IPS-NIHi7 (cell line): ENCODE measurements at regions not wholly inside any gene's neighbourhood (a gene's known extent, or its start where the extent isn't known, plus 50 kb on each side); places are given as distances from the start of the nearest gene placed in this dataset.
A peak's percentile ranks its signal among the peaks of the same experiment; 100 is the strongest.

Experiments used
- DNase-seq: peaks from one replicate; pipeline ENCODE4 v3.0.0; 2012; ENCODE audit warnings: mixed read lengths; ENCODE audit errors: extremely low spot score

- DNase-seq, result no peak
Measured at GRCh38 chr5:84603568-84604185, 219.0 kb upstream of the EDIL3 start.

GRCh38 chr5:84602371-84602771 lies 217.7 kb upstream of the EDIL3 start:
- DNase-seq, result no peak

- DNase-seq, result no peak
Measured at GRCh38 chr5:84599964-84600363, 215.3 kb upstream of the EDIL3 start.

- DNase-seq, result peak; percentile 20
Measured at GRCh38 chr5:84597904-84598303, 213.2 kb upstream of the EDIL3 start.

GRCh38 chr5:84590629-84591028 lies 205.9 kb upstream of the EDIL3 start:
- DNase-seq, result no peak

GRCh38 chr5:84589926-84590325 lies 205.2 kb upstream of the EDIL3 start:
- DNase-seq, result no peak

GRCh38 chr5:84585218-84585617 lies 200.5 kb upstream of the EDIL3 start:
- no peak for DNase-seq

GRCh38 chr5:84578226-84578625 lies 193.5 kb upstream of the EDIL3 start:
- DNase-seq, result no peak

- DNase-seq, result no peak
Measured at GRCh38 chr5:84573017-84573712, 188.5 kb upstream of the EDIL3 start.

GRCh38 chr5:84569307-84569706 lies 184.6 kb upstream of the EDIL3 start:
- no peak for DNase-seq

GRCh38 chr5:84568171-84568570 lies 183.5 kb upstream of the EDIL3 start:
- DNase-seq, result no peak

- no peak for DNase-seq
Measured at GRCh38 chr5:84565866-84566265, 181.2 kb upstream of the EDIL3 start.

- DNase-seq, result peak; percentile 17
Measured at GRCh38 chr5:84564321-84565075, 179.8 kb upstream of the EDIL3 start.

- DNase-seq, result no peak
Measured at GRCh38 chr5:84550222-84550621, 165.5 kb upstream of the EDIL3 start.

GRCh38 chr5:84549054-84549453 lies 164.4 kb upstream of the EDIL3 start:
- no peak for DNase-seq

- no peak for DNase-seq
Measured at GRCh38 chr5:84546686-84547085, 162.0 kb upstream of the EDIL3 start.

GRCh38 chr5:84536797-84537196 lies 152.1 kb upstream of the EDIL3 start:
- no peak for DNase-seq

- no peak for DNase-seq
Measured at GRCh38 chr5:84535281-84535680, 150.6 kb upstream of the EDIL3 start.

GRCh38 chr5:84524491-84524890 lies 139.8 kb upstream of the EDIL3 start:
- no peak for DNase-seq

GRCh38 chr5:84518862-84519261 lies 134.2 kb upstream of the EDIL3 start:
- no peak for DNase-seq

- DNase-seq, result no peak
Measured at GRCh38 chr5:84518370-84518769, 133.7 kb upstream of the EDIL3 start.

- DNase-seq, result no peak
Measured at GRCh38 chr5:84506625-84507024, 121.9 kb upstream of the EDIL3 start.

GRCh38 chr5:84494453-84494852 lies 109.8 kb upstream of the EDIL3 start:
- DNase-seq, result no peak
